ENCODE measurements at regions not wholly inside any gene's neighbourhood (a gene's known extent, or its start where the extent isn't known, plus 50 kb on each side); places are given as distances from the start of the nearest gene placed in this dataset.

DNA sequence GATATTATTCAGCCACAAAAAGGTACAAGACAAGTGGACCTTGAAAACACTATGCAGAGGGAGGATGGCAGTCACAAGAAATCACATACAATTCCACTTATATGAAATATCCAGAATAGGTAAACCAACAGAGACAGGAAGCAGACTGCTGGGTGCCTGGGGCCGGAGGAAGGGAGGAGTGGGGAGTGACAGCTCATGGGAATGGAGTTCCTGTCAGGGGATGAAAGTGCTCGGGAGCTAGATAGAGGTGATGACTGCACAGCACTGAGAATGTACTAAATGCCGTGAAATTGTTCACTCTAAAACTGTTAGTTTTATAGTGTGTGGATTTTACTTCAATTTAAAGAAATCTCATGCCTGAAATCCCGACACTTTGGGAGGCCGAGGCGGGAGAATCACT lies 74.2 kb upstream of the MED9 start:
- no peak for ATAC-seq
- no peak for TF ChIP-seq ZNF565 (CRISPR knock-in tag; conservative IDR thresholded peaks at IDR 0.05; ENCODE audit: low read depth)
- TF ChIP-seq ZNF8 (CRISPR knock-in tag; IDR thresholded peaks at IDR 0.05), result no peak
- TF ChIP-seq ZFP30 (CRISPR knock-in tag; IDR thresholded peaks at IDR 0.05), result no peak
- TF ChIP-seq ARNTL (CRISPR knock-in tag; IDR thresholded peaks at IDR 0.05; ENCODE audit: borderline replicate concordance, low read depth), result no peak
- TF ChIP-seq POU6F1 (CRISPR knock-in tag; IDR thresholded peaks at IDR 0.05; ENCODE audit: borderline replicate concordance, low read depth), result no peak
- TF ChIP-seq TOX (CRISPR knock-in tag; IDR thresholded peaks at IDR 0.05; ENCODE audit: borderline replicate concordance), result no peak
- TF ChIP-seq, protein P1, sequence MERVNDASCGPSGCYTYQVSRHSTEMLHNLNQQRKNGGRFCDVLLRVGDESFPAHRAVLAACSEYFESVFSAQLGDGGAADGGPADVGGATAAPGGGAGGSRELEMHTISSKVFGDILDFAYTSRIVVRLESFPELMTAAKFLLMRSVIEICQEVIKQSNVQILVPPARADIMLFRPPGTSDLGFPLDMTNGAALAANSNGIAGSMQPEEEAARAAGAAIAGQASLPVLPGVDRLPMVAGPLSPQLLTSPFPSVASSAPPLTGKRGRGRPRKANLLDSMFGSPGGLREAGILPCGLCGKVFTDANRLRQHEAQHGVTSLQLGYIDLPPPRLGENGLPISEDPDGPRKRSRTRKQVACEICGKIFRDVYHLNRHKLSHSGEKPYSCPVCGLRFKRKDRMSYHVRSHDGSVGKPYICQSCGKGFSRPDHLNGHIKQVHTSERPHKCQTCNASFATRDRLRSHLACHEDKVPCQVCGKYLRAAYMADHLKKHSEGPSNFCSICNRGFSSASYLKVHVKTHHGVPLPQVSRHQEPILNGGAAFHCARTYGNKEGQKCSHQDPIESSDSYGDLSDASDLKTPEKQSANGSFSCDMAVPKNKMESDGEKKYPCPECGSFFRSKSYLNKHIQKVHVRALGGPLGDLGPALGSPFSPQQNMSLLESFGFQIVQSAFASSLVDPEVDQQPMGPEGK (CRISPR knock-in tag; IDR thresholded peaks at IDR 0.05; ENCODE audit: borderline replicate concordance), result no peak
- TF ChIP-seq GLIS3 (CRISPR knock-in tag; IDR thresholded peaks at IDR 0.05), result no peak
- TF ChIP-seq OSR1 (CRISPR knock-in tag; IDR thresholded peaks at IDR 0.05), result no peak
- TF ChIP-seq PPARA (CRISPR knock-in tag; IDR thresholded peaks at IDR 0.05; ENCODE audit: borderline replicate concordance), result no peak

DNA sequence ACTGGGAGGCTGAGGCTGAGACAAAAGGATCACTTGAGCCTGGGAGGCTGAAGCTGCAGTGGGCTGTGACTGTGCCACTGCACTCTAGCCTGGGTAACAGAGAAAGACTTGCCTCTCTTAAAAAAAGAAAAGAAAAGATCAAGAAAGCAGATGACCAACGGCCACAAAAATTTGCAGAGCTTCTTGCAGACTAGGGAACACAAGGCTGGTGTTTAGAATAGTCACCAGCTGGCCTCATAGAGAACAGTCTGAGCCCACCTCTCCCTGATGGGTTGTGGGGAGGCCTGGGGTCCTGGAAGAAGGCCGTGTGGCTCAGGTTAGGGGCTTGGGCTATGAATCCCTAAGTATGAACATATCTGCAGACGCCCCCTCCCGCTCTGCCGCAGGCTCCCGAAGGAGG lies 73.7 kb upstream of the MED9 start:
- TF ChIP-seq CSDC2 (CRISPR knock-in tag; IDR thresholded peaks at IDR 0.05) (no peak), ISL1 (CRISPR knock-in tag; IDR thresholded peaks at IDR 0.05) (no peak), CSRNP3 (CRISPR knock-in tag; IDR thresholded peaks at IDR 0.05) (no peak), POU6F1 (CRISPR knock-in tag; IDR thresholded peaks at IDR 0.05; ENCODE audit: borderline replicate concordance, low read depth) (no peak), CREB5 (CRISPR knock-in tag; IDR thresholded peaks at IDR 0.05; ENCODE audit: low read depth) (no peak), TOX (CRISPR knock-in tag; IDR thresholded peaks at IDR 0.05; ENCODE audit: borderline replicate concordance) (no peak), PPARA (CRISPR knock-in tag; IDR thresholded peaks at IDR 0.05; ENCODE audit: borderline replicate concordance) (no peak), BACH2 (CRISPR knock-in tag; IDR thresholded peaks at IDR 0.05; ENCODE audit: borderline replicate concordance) (no peak), TCF4 (CRISPR knock-in tag; IDR thresholded peaks at IDR 0.05; ENCODE audit: borderline replicate concordance) (no peak), ZFP3 (CRISPR knock-in tag; IDR thresholded peaks at IDR 0.05) (no peak), ZNF70 (CRISPR knock-in tag; IDR thresholded peaks at IDR 0.05) (no peak), ESRRG (CRISPR knock-in tag; IDR thresholded peaks at IDR 0.05) (no peak), ZC3H10 (CRISPR knock-in tag; IDR thresholded peaks at IDR 0.05) (no peak), ZFP30 (CRISPR knock-in tag; IDR thresholded peaks at IDR 0.05) (no peak), RARB (CRISPR knock-in tag; IDR thresholded peaks at IDR 0.05) (no peak), GLIS3 (CRISPR knock-in tag; IDR thresholded peaks at IDR 0.05) (no peak)
- TF ChIP-seq, protein P1 (CRISPR knock-in tag; IDR thresholded peaks at IDR 0.05; ENCODE audit: borderline replicate concordance), result no peak
- no peak for ATAC-seq
